ENCODE measurements at regions not wholly inside any gene's neighbourhood (a gene's known extent, or its start where the extent isn't known, plus 50 kb on each side); places are given as distances from the start of the nearest gene placed in this dataset.

- TF ChIP-seq, protein P1, sequence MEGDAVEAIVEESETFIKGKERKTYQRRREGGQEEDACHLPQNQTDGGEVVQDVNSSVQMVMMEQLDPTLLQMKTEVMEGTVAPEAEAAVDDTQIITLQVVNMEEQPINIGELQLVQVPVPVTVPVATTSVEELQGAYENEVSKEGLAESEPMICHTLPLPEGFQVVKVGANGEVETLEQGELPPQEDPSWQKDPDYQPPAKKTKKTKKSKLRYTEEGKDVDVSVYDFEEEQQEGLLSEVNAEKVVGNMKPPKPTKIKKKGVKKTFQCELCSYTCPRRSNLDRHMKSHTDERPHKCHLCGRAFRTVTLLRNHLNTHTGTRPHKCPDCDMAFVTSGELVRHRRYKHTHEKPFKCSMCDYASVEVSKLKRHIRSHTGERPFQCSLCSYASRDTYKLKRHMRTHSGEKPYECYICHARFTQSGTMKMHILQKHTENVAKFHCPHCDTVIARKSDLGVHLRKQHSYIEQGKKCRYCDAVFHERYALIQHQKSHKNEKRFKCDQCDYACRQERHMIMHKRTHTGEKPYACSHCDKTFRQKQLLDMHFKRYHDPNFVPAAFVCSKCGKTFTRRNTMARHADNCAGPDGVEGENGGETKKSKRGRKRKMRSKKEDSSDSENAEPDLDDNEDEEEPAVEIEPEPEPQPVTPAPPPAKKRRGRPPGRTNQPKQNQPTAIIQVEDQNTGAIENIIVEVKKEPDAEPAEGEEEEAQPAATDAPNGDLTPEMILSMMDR (IDR thresholded peaks at IDR 0.05; ENCODE audit: insufficient read depth, low read length, missing control alignments) = no peak
- DNase-seq (ENCODE audit: low read depth, low spot score) = no peak
- ChIA-PET POLR2A (no interaction called here), CTCF (no interaction called here)
- H3K4me3 ChIP-seq (ENCODE audit: low read depth, low read length) = no peak overlapping the region
These were observed 252.8 kb downstream of the ZIC1 start for GRCh38 chr3:147661916-147662315.

DNA sequence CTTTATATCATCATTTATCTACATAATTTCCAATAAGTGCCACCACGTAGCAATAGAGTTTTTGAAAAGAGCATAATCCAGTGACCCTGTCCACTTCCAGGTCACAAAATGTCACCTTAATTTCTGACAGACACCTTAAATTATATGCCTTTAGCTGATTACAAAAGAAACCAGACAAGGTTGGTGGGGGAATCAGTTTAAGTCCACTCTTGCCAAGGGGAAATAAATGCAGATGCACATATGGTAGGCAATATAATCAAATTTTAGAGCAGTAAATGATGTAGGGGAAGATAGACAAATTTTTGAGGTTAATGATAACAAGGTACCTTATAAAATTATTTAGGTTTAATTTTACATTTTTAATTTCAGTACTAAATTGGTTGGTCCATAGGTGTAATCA is 253.5 kb downstream of the ZIC1 start:
- POLR2A ChIA-PET = no interaction called here
- CTCF ChIA-PET = no interaction called here
- no peak overlapping the region for H3K4me3 ChIP-seq (ENCODE audit: low read depth, low read length)
- TF ChIP-seq, protein P1 (IDR thresholded peaks at IDR 0.05; ENCODE audit: insufficient read depth, low read length, missing control alignments) = no peak
- no peak for DNase-seq (ENCODE audit: low read depth, low spot score)

DNA sequence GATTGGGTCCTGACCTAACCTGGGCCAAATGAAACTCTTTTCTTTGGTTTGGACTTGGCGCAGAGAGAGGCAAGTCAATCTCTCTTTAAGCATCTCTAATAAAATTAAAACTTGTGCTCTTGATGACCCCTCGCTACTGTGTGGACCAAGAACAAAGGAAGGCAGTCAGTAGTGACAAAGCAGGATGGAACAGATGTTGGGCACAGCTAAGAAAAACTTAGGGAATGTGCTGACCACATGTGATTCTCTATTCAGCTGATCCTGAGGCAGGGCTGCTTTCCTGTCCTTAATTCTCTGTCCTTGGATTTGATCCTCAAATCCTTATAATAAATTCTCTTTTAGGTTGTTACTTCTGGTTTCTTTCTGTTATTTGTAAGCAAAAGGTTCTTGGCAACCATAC is 259.9 kb downstream of the ZIC1 start:
- POLR2A ChIA-PET = no interaction called here
- DNase-seq (ENCODE audit: low read depth, low spot score) = no peak
- CTCF ChIA-PET = no interaction called here
- TF ChIP-seq, protein P1 (IDR thresholded peaks at IDR 0.05; ENCODE audit: insufficient read depth, low read length, missing control alignments) = no peak
- H3K4me3 ChIP-seq (ENCODE audit: low read depth, low read length) = no peak overlapping the region

DNA sequence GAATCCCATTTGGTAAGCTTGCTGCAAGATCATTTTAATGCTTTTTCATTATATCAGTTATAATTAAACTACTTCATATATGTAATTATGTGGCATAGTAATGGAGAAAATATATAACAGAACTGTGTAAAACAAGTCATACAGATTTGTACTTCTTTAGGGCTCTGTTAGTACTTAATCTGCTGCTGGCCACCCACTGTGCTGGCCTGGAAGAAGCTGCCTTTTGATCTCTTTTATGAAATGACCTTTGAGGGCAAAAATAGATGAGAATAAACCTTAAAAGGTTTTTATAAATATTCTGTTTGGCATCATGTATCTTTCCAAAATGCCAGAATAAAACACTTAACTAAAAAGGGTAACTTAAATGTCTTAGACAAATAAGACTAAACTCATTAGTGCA is 262.9 kb downstream of the ZIC1 start:
- CTCF ChIA-PET = no interaction called here
- TF ChIP-seq, protein P1 (IDR thresholded peaks at IDR 0.05; ENCODE audit: insufficient read depth, low read length, missing control alignments) = no peak
- POLR2A ChIA-PET = no interaction called here
- H3K4me3 ChIP-seq (ENCODE audit: low read depth, low read length) = no peak overlapping the region
- no peak for DNase-seq (ENCODE audit: low read depth, low spot score)

DNA sequence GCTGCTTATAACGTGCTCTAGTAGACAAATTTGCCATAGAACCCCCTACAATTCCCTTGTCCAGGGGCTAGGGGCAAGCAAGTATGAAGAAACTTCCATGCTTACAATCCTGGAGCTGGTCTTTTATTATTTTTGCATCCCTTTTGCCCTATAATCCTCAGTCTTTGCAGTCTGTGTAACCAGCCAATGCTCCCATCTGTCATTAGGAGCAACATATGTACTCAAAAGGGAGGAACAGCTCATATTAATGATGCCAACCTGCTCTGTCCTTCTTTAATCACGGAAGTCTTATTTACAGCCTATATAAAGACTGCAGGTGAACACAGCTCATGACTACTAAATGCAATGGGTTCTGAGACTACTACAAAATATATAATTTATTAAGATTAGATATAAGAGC is 263.3 kb downstream of the ZIC1 start:
- POLR2A ChIA-PET = no interaction called here

DNA sequence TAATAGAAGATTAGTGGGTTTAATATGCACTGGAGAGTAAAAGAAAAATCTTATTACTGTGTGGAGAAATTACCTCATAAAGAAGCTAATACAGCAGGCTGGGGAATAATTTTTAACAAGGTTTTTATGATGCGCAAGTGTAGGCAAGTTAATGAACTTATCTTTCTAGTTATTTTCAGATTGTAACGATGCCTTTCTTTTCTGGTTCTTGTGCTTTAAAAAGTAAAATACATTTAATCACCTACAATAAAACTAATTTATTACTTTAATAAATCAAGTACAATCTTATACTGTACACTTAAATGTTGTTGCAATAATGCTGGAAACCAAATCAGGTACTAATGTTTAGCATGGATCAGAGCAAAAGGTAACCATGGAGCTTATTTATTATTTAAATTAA is 266.6 kb downstream of the ZIC1 start:
- CTCF ChIA-PET = no interaction called here
- POLR2A ChIA-PET = no interaction called here
- TF ChIP-seq, protein P1 (IDR thresholded peaks at IDR 0.05; ENCODE audit: insufficient read depth, low read length, missing control alignments) = no peak
- H3K4me3 ChIP-seq (ENCODE audit: low read depth, low read length) = no peak overlapping the region
- no peak for DNase-seq (ENCODE audit: low read depth, low spot score)

More for the DNA sequence above, 263.3 kb downstream of the ZIC1 start:
- DNase-seq (ENCODE audit: low read depth, low spot score) = no peak
- CTCF ChIA-PET = no interaction called here
- H3K4me3 ChIP-seq (ENCODE audit: low read depth, low read length) = no peak overlapping the region
- TF ChIP-seq, protein P1 (IDR thresholded peaks at IDR 0.05; ENCODE audit: insufficient read depth, low read length, missing control alignments) = no peak

All from AG04449 (cell line).